Central memory CD4-positive, alpha-beta T cell (primary cell): ENCODE measurements at regions not wholly inside any gene's neighbourhood (a gene's known extent, or its start where the extent isn't known, plus 50 kb on each side); places are given as distances from the start of the nearest gene placed in this dataset.

Experiments used
- DNase-seq: peaks from one replicate; pipeline ENCODE4 v3.0.0; 2022

DNA sequence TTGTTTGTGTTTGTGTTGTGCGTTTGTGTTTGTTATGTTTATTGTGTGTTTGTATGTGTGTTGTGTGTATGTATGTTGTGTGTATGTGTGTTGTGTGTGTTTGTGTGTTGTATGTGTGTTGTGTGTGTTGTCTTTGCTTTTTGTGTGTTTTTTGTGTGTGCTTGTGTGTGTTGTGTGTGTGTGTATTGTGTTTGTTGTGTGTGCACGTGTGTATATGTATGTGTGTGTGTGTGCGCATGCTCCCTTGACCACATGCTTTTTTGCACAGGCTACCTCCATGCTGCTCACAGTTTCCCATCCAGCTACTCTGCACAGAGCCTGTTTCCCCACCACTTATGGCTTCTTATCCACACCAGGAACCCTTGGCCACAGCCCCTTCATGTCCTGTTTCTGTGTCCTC, 720.0 kb upstream of the ADAMTS16 start:
- no peak for DNase-seq

- DNase-seq: no peak
Measured at GRCh38 chr5:4420681-4421080, 719.4 kb upstream of the ADAMTS16 start.

DNA sequence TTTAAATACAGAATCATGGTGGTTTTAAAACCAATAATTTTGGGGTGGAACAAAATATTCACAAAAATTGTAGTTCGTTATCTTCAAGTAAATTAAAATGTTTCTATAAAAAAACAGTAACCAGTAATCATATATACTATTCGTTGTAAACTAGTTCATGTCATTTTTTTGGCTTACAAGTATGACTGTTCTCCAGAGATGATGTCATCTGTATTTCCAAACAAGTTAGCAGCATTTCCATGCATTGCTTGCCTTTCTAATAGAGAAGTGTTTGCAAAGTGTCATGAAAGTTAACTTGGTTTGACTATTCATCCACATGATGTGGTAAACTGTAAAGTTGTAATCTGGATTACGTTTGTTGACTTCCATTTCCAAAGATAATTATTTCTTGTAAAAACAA, 717.9 kb upstream of the ADAMTS16 start:
- DNase-seq: no peak

DNA sequence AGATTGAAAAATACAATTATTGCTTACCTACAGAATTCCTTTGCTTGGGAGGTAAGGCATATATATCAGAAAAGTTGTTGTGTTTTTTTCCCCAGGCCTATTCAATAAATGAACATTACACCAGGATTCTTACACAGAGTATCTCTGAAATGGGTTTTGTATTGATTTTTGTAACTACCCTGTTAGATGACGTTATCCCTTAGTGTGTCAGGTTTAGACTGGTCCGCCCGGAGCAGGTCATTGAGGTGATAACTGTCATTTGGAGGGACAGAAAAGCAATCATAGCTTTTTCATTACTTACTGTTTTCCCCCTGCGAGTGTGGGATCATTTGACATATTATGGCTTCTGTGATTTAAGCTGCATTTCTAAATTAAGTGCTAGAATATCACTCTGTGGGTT, 715.2 kb upstream of the ADAMTS16 start:
- DNase-seq: no peak

GRCh38 chr5:4440536-4440935, 699.6 kb upstream of the ADAMTS16 start:
- no peak for DNase-seq

DNA sequence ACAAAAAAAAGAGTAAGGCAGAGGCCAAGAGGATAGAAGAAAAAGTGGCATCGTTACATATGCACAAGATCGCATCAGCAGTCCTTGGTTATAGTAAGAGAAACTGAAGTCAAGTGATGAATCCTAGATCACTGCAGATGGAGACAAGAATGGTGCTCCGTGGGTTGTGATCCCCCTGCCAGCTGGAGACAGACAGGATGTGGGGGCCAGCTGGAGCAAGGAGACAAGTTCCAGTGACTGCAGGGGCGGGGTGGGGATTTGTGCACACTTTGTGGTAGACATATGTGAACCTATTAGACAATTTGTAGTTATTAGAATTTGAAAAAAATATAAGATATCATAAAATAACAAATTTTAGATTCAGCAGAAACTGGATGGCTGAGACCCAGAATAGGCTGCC, 697.9 kb upstream of the ADAMTS16 start:
- no peak for DNase-seq

DNA sequence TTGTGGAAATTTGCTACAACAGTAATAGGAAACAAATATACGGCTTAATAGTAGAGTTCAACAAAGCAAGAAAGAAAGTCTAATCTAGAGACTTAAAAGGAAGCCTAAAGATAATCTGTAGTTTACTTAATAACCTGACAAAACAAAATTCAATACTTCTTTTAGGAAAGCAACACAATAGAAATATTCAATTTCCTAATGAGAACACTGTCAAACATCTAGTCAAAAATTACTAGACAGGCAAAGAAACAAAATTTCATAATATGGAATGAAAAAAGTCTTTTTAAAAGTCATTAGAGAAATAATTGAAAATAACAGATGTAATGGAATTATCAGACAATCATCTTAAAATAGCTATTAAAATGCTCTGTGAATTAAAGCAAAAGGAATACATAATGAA, 692.5 kb upstream of the ADAMTS16 start:
- no peak for DNase-seq

- no peak for DNase-seq
Measured at GRCh38 chr5:4453655-4454054, 686.5 kb upstream of the ADAMTS16 start.

DNA sequence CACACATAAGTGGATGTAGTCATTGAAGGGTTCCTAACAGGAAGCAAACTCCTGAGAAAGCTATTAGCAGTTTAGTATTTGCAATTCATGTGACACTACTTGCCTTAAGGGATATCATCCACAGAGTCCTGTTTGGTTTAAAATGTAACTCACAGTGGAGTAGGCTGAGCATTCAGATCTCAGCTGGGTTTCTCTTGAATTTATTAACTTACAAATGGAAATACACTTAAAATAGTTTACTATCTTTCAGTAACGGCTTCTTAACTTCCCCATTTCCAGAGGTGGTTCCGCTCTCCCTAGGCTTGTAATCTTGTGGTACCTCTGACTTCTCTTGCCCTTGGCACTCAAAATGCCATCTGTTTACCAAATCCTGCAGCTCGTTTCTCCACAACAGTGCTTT, 660.7 kb upstream of the ADAMTS16 start:
- DNase-seq: no peak

GRCh38 chr5:4480528-4481349, 659.4 kb upstream of the ADAMTS16 start:
- no peak for DNase-seq

DNA sequence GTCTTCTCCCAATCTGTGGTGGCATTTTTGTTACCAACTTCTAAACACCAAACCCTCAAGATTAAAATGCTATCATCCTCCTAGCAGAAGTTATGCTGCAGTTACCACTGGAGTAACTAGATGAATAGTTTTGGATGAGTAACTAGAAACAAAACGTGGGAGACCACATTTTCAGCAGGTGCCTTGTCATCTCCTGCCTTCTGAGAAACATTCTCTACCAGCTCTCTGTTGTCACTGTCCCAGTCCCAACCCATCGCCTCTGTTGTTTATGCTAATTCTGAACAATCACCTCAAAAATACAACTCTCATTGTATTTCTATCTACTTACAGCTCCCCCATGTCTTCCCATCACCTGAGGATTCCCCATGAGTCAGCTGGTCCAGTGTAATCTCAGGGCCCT, 652.5 kb upstream of the ADAMTS16 start:
- no peak for DNase-seq

DNA sequence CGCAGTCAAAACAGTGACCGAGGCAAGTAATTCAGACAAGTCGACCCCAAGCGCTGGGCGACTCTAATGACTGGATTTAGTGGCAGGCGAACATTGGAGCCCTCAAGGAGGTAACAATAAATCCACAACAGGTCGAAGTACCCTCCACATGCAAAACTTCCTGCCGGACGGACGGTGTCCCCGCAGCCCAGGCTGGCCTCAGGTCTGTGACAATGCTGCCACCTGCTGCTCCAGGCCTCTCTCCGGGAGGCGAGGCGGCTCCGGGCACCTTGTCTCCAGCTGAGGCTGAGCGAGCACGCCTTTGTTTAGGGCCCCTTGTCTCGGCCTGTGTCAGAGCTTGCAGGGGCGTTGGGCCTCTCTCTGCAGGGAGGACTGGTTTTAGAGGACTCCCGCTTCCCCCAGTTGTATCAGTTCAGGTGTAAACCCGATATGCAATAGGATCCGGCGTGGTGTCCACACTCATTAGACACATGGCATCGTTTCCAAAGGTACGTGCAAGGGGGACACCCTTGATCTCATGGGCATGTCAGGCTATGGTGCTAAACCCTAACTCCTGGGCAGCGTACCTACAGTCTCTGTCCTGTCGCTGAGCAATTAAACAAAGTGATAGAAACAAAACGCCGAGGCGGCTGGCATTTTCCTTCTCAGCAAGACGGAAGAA, 628.0 kb upstream of the ADAMTS16 start:
- no peak for DNase-seq

- DNase-seq: no peak
Measured at GRCh38 chr5:4513381-4513780, 626.7 kb upstream of the ADAMTS16 start.

DNA sequence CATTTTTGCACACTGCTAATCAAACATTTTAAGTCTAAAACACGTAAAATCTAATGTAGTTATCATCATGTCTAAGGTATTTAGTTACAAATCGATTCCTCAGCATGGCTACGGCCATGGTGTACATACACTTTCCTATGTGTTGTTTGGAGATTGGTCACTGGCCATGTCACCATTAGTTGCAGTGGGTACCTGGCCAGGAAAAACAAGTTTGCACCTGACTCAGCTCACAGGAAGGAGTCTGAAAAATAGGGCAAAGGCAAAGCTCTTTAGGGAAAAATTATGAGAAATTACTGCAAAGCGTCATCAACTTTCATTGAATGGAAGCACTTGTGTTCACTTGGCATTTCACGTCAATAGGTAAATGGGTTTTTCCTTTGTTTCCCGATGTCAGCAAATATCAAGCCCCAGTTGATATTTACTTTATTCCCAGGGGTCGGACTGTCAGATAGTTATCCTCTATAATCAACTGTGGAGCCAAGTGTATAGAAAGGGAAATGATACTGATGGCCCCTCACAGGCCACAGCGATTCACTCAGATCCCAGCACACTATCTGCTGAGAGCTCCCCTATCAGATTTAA, 626.0 kb upstream of the ADAMTS16 start:
- DNase-seq: no peak

DNA sequence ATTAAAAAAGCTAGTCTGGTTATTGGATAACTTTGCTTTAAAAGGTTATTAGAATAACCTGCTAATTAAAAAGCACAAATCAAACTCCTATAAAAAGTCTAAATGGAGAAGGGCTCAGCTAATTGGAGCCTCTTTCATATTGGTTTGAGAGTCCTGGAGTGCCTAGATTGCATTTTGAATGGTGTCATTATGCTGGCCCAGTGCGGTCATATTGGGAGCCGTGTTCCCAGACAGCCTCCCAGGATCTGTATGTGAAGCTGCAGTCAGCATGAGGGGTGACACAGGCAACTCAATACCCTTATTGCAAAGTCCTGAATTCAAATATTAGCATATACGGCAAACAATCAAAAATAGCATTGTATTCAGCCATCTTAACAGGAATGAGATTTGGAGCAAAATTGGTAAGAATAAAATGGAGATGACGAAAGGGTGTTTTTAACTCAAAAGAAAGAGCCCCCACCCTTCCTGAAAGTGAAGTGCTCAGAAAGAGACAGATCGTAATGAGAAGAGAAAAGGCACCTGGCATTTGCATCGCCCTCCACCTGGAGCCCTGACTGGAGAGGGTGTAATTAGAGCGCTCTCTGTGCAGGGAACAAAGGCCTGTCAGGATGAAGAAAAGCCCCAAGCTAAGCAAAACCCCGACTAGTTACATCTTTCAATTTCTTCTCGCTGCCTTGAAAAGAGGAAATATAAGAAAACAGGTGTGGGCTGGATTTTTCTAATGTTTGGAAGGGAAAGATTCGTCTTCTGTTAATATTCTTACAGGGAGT, 621.0 kb upstream of the ADAMTS16 start:
- no peak for DNase-seq

GRCh38 chr5:4520559-4520958, 619.6 kb upstream of the ADAMTS16 start:
- no peak for DNase-seq

- no peak for DNase-seq
Measured at GRCh38 chr5:4523038-4523437, 617.1 kb upstream of the ADAMTS16 start.

GRCh38 chr5:4531756-4532704, 608.1 kb upstream of the ADAMTS16 start:
- DNase-seq: no peak

- DNase-seq: no peak
Measured at GRCh38 chr5:4532705-4533080, 607.4 kb upstream of the ADAMTS16 start.

DNA sequence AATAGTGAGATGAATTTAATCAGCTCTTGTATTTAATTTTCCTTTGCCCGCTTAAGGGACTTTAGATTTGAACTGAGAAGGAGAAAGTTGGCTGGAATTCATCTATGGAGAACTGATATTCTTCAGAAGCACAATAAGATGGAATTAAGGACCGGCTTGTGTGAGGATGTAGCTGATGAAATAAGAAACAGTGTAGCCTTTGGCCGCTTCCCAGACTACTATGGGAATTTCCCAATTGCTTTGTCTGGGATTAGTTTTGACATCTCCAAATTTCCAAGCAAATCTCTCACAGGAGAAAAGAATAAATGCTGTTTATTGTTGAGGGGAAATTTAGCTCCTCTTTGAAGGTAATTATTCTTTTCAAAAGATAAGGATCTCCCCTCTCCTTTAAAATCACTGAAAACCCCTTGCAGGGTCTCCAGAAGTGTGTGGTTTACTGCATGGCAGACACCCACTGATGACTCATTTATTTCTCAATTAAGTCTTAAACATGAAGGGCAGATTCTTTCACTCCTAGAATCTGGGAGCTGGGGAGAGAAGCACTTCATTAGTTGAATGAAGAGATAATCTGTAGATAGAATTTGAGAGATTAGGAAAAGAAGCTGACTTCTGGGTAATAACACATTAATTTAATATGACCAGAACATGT, 606.5 kb upstream of the ADAMTS16 start:
- DNase-seq: no peak

- DNase-seq: no peak
Measured at GRCh38 chr5:4537489-4537888, 602.6 kb upstream of the ADAMTS16 start.
